ENCODE measurements at regions not wholly inside any gene's neighbourhood (a gene's known extent, or its start where the extent isn't known, plus 50 kb on each side); places are given as distances from the start of the nearest gene placed in this dataset.

- TF ChIP-seq ARNTL (CRISPR knock-in tag; IDR thresholded peaks at IDR 0.05; ENCODE audit: borderline replicate concordance, low read depth) (no peak), CREB5 (CRISPR knock-in tag; IDR thresholded peaks at IDR 0.05; ENCODE audit: low read depth) (no peak)
Measured at GRCh38 chr12:19945559-19946435, 422.5 kb upstream of the PDE3A start.

Measured in SK-N-SH treated with all-trans-retinoic acid at 6 μM for 48 hours (cell line).